Hematopoietic multipotent progenitor cell treated with erythropoietin and hydrocortisone succinate and interleukin-3 and kit ligand, for 17 days (in vitro differentiated cells): ENCODE measurements at regions not wholly inside any gene's neighbourhood (a gene's known extent, or its start where the extent isn't known, plus 50 kb on each side); places are given as distances from the start of the nearest gene placed in this dataset.

Experiments
- DNase-seq: peaks from one replicate; pipeline ENCODE4 v3.0.0-alpha.2; 2015; ENCODE audit warnings: low spot score

- DNase-seq, result no peak
Observed at GRCh38 chr2:235170016-235170415, 218.2 kb downstream of the SH3BP4 start.

GRCh38 chr2:235170536-235171521 is 219.0 kb downstream of the SH3BP4 start:
- DNase-seq, result no peak

GRCh38 chr2:235171550-235172031 is 219.8 kb downstream of the SH3BP4 start:
- DNase-seq, result no peak

- no peak for DNase-seq
Observed at GRCh38 chr2:235180642-235181041, 228.8 kb downstream of the SH3BP4 start.

- no peak for DNase-seq
Observed at GRCh38 chr2:235183786-235184185, 232.0 kb downstream of the SH3BP4 start.

GRCh38 chr2:235187806-235188205 is 236.0 kb downstream of the SH3BP4 start:
- no peak for DNase-seq

DNA sequence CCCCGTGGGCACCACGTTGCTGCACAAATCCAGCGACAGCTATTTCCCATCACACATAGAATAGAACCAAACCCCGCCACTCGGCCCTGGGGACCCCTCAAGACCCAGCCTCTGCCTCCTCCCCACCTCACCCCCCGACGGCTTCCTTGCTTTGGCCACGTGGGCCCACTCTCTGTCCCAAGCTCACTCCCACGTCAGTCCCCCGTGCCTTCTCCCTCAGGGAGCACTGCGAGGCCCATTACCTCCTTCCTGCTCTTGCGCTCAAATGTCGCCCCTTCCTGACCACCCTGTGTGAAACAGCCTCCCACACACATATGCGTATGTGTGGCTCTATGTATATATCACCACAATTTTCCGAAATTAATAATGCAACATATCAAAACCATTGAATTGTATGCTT is 239.7 kb downstream of the SH3BP4 start:
- DNase-seq, result no peak

GRCh38 chr2:235191978-235192377 is 240.2 kb downstream of the SH3BP4 start:
- DNase-seq, result no peak

GRCh38 chr2:235194351-235194750 is 242.5 kb downstream of the SH3BP4 start:
- DNase-seq, result no peak

DNA sequence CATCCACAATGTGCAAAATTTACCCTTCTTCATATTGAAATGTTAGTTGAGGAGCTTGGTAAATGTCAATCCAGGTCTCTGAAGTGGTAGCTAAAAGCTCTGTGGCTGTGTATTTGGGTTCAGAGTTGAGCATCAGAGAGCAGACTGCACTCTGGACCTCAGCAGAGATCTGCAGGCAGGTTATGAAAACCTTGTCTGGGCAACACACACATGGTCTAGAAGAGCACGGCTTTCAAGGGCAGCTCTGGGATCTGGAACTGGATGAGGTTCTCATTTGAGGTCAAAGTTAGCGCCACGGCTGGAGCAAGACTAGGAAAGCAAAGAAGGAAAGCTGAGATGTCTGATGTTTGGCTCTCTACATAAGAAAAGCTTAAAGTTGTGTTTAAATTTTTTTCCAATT is 243.0 kb downstream of the SH3BP4 start:
- DNase-seq, result no peak

DNA sequence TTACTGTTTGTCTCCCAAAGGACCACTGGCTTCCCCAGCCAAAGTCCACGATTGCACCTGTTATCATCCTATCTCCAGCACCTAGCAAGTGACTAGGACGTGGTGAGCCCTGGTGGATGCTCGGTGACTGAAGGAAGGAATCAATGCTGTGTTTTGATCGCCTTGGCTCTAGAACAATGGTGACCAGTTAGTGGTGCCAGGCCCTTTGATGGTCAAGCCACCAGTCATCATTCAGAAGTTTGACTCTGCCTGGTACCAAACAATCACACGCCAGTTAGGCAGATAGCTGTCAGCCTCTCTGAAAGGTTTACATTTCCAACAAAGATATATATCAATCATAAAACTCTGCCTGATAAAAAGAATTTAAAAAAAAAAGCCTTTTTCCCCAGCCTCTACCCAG is 244.1 kb downstream of the SH3BP4 start:
- DNase-seq, result no peak

GRCh38 chr2:235199128-235199527 is 247.3 kb downstream of the SH3BP4 start:
- DNase-seq, result no peak

- DNase-seq, result no peak
Observed at GRCh38 chr2:235200216-235200615, 248.4 kb downstream of the SH3BP4 start.

DNA sequence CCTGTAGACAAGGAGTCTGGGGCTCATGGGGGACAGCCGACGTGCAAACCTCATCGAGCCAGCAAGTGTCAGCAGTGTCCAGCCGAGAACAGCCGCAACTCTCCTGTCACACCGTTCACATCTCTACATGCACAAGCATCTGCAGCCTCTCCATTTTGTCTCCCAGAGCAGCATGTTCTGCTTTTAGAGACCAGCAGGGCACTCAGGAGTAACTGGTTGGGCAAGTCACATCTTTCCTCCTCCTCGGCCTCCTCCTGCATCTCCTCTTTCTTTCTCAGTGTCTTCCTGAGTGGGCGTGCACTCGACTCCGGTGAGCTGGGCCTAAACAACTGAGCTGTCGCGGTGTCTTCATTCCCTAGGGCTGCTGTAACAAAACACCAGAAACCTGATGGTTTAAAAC is 249.9 kb downstream of the SH3BP4 start:
- DNase-seq, result no peak

DNA sequence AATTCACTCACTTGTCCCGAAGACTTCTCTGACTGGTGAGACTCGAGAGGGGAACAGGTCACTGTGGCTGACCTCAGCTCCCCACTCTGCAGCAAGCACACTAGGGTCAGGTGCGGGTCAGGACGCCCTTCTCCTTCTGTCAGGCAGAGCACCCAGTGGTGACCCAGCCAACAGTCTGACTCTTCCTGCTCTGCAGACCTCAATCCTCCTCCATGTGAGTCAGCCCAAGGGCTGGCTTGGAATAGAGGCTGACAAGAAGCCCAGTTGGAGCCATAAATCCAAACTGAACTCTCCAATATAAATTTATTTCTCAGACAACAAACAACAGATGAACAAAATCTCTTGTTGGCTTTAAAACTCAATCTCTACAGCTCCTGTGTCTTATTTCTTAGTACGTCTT is 253.1 kb downstream of the SH3BP4 start:
- DNase-seq, result no peak

- DNase-seq, result no peak
Observed at GRCh38 chr2:235206399-235206798, 254.6 kb downstream of the SH3BP4 start.

GRCh38 chr2:235206980-235207579 is 255.3 kb downstream of the SH3BP4 start:
- DNase-seq, result no peak

- DNase-seq, result no peak
Observed at GRCh38 chr2:235211056-235211455, 259.2 kb downstream of the SH3BP4 start.

GRCh38 chr2:235212501-235213158 is 260.8 kb downstream of the SH3BP4 start:
- no peak for DNase-seq

- no peak for DNase-seq
Observed at GRCh38 chr2:235215248-235215647, 263.4 kb downstream of the SH3BP4 start.

GRCh38 chr2:235216901-235217300 is 265.1 kb downstream of the SH3BP4 start:
- no peak for DNase-seq

DNA sequence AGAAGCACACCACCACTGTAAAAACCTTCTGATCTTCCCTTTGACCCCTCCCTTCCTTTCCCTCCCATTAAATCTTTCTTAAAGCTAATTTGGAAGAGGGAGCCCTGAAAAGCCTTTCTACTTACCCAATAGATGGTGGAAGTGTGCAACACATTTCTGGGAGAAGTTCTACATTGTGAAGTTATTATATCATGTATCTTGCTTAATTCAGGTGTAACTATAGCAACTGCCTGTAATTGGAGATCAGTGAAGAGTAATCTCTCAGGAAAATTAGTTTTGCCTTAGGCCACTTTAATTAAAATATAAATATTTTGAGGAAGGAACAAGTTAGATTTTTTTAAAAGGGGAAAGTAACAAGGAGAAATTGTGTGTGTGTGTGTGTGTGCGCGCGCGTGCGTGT is 266.0 kb downstream of the SH3BP4 start:
- DNase-seq, result no peak

DNA sequence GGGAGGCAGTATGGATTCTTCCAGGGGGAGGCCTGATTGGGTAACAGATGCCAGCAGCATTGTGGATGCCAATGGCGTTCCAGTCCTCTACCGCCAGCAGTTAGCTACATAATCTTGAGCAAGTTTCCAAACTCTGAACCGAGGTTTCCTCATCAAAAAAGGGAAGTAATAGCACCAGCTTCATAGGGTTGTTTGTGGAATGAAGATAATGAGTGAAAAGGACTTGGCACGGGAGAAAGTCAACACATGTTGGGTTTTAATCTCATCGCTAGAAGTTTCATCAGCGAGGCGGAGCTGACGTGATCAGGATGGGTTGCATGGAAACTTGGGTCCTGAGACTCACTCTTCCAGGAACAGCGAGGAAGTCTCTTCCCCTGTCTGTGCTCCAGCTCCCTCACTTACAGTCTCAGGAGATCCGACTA is 266.7 kb downstream of the SH3BP4 start:
- DNase-seq, result no peak
